Left lung (tissue), 4 donors: ENCODE measurements at regions not wholly inside any gene's neighbourhood (a gene's known extent, or its start where the extent isn't known, plus 50 kb on each side); places are given as distances from the start of the nearest gene placed in this dataset.

Experiments
- ATAC-seq: fragments of 200-7000 bp; cut with Tn5 transposase; one replicate; pipeline ENCODE4 v1.9.1; 2020; ENCODE audit warnings: moderate library complexity
- DNase-seq, 4 donors: peaks; one replicate each; pipeline ENCODE4 v3.0.0-alpha.2; 2013 to 2020
- H3K27ac ChIP-seq, 2 donors: fragments of 200-600 bp; sonication (generic) in 1 of 2; one replicate each; pipeline versions ENCODE4 v1.5.0 to v1.8.0; 2020 to 2021
- H3K27me3 ChIP-seq, 2 donors: fragments of 200-600 bp; sonication (generic) in 1 of 2; one replicate each; pipeline versions ENCODE4 v1.5.0 to v1.8.0; 2020 to 2021
- H3K36me3 ChIP-seq, 2 donors: fragments of 200-600 bp; sonication (generic) in 1 of 2; one replicate each; pipeline versions ENCODE4 v1.5.0 to v1.8.0; 2020 to 2021
- H3K4me1 ChIP-seq, 2 donors: fragments of 200-600 bp; one replicate each; pipeline ENCODE4 v1.8.0; 2021
- H3K4me3 ChIP-seq, 2 donors: fragments of 200-600 bp; sonication (generic) in 1 of 2; one replicate each; pipeline versions ENCODE4 v1.5.0 to v1.8.0; 2020 to 2021; ENCODE audit warnings: mild to moderate bottlenecking in 1 of 2
- H3K9me3 ChIP-seq, 2 donors: fragments of 200-600 bp; sonication (generic) in 1 of 2; one replicate each; pipeline versions ENCODE4 v1.5.0 to v1.8.0; 2020 to 2021
- CTCF ChIP-seq, 2 donors: fragments of 200-600 bp; sonication (generic) in 1 of 2; IDR thresholded peaks; one replicate each; pipeline versions ENCODE4 v1.5.0 to v1.8.0; 2021; ENCODE audit warnings: antibody characterized with exemption in 2 of 2
- intact Hi-C, 2 donors: fragments of 100-400 bp; cut with DNase I; formaldehyde crosslinking; loops; one replicate each; pipeline versions ENCODE4 v1.11.2 to v1.14.2; 2022
- donor health status: DM: no; HTN: yes; CAD: no.
- donor health status: DM: no; HTN: no; CAD: no.

- DNase-seq, result no peak
- no peaks in the 10 kb centered on the region for H3K4me1 ChIP-seq
- TF ChIP-seq CTCF (IDR thresholded peaks at IDR 0.05), result no peak
- H3K9me3 ChIP-seq, result no peaks in the 10 kb centered on the region
- intact Hi-C loops, result no loop called here
- no peaks in the 10 kb centered on the region for H3K36me3 ChIP-seq
- peak overlapping the region in 1 of 2 donors; percentile 66 for H3K27ac ChIP-seq
- H3K4me3 ChIP-seq, result no peak overlapping the region
- no peaks in the 10 kb centered on the region for H3K27me3 ChIP-seq
- no peak for ATAC-seq
Observed at GRCh38 chr2:122755281-122755780, 999.9 kb downstream of the TSN start.

- no peak for ATAC-seq
- TF ChIP-seq CTCF (IDR thresholded peaks at IDR 0.05), result no peak
- no peaks in the 10 kb centered on the region for H3K36me3 ChIP-seq
- DNase-seq, result no peak
- intact Hi-C loops, result no loop called here
- no peak overlapping the region for H3K4me3 ChIP-seq
- no peak overlapping the region for H3K27ac ChIP-seq
- peaks cover 0 to 17% of the 10 kb centered on the region in 2 donors for H3K9me3 ChIP-seq
- no peaks in the 10 kb centered on the region for H3K27me3 ChIP-seq
- H3K4me1 ChIP-seq, result no peaks in the 10 kb centered on the region
Observed at GRCh38 chr2:122758967-122759366, 1003.5 kb downstream of the TSN start.

- peaks cover 0 to 43% of the 10 kb centered on the region in 2 donors for H3K9me3 ChIP-seq
- H3K27me3 ChIP-seq, result no peaks in the 10 kb centered on the region
- intact Hi-C loops, result no loop called here
- no peak for DNase-seq
- no peak overlapping the region for H3K4me3 ChIP-seq
- H3K27ac ChIP-seq, result no peak overlapping the region
- no peaks in the 10 kb centered on the region for H3K36me3 ChIP-seq
- no peaks in the 10 kb centered on the region for H3K4me1 ChIP-seq
- TF ChIP-seq CTCF (IDR thresholded peaks at IDR 0.05), result no peak
- ATAC-seq, result no peak
Observed at GRCh38 chr2:122764014-122764413, 1008.6 kb downstream of the TSN start.

DNA sequence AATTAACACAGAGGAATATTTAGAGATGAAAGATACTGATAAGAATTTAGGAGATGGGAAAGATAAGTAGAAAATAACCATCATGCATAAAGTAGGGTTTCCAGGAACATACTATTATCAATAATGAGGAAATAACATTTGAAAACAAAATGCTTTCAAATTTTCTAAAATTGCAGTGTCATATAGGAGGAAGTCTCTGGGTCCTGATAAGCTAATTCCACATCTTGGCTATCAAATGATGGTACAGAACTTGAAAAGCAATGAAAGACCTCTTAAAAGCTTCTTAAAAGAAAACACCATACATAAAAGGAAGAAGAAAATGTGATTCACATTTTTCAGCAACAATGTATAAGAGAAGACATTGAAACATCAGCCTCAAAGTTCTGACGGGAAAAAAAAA lies 1024.8 kb downstream of the TSN start:
- no peaks in the 10 kb centered on the region for H3K27me3 ChIP-seq
- H3K27ac ChIP-seq, result no peak overlapping the region
- H3K4me1 ChIP-seq, result no peaks in the 10 kb centered on the region
- intact Hi-C loops, result no loop called here
- no peak overlapping the region for H3K4me3 ChIP-seq
- H3K36me3 ChIP-seq, result no peaks in the 10 kb centered on the region
- H3K9me3 ChIP-seq, result peaks cover 0 to 17% of the 10 kb centered on the region in 2 donors
- no peak for TF ChIP-seq CTCF (IDR thresholded peaks at IDR 0.05)
- no peak for DNase-seq
- ATAC-seq, result no peak

DNA sequence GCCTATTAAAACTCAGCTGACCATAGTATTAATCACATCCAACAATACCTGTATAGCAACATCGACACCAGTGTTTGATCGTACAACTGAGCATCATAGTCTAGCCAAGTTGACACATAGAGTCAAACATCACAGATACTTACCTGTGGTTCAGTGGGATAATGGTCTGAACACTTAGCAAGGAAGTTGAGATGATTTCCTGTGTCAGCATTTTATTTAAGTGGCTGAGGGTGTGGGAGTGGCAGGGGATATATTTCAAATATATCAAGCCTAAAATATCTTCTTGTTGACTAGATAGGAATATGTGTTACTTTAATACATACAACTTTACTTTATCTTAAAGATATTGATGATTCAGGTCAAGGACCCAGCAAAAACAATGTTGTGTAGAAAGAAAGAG lies 1038.6 kb downstream of the TSN start:
- peaks cover 0 to 3% of the 10 kb centered on the region in 2 donors for H3K9me3 ChIP-seq
- ATAC-seq (no peak), DNase-seq (no peak)
- H3K4me3 ChIP-seq, result no peak overlapping the region
- H3K36me3 ChIP-seq, result no peaks in the 10 kb centered on the region
- H3K4me1 ChIP-seq, result no peaks in the 10 kb centered on the region
- H3K27me3 ChIP-seq, result no peaks in the 10 kb centered on the region
- no peak overlapping the region for H3K27ac ChIP-seq
- TF ChIP-seq CTCF (IDR thresholded peaks at IDR 0.05), result no peak
- intact Hi-C loops, result no loop called here
